ENCODE measurements at regions not wholly inside any gene's neighbourhood (a gene's known extent, or its start where the extent isn't known, plus 50 kb on each side); places are given as distances from the start of the nearest gene placed in this dataset.

DNA sequence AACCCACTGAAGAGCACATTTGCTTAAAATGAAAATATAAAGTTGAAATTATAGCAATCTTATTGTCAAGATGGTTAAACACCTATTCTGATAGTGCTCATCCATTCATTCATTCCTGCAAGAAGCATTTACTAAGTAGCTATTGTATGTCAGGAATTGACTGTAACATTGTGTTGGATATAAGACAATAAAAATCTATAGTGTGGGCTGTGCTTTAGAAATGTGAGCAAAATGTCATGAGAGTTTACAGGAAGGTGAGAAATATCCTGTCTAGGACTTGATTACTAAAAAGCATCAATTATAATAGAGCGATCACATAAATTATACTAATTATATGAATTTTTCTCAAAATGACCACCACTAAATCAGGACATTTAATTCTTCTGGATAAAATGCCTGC lies 123.0 kb downstream of the HAO1 start:
- DNase-seq, result no peak

DNA sequence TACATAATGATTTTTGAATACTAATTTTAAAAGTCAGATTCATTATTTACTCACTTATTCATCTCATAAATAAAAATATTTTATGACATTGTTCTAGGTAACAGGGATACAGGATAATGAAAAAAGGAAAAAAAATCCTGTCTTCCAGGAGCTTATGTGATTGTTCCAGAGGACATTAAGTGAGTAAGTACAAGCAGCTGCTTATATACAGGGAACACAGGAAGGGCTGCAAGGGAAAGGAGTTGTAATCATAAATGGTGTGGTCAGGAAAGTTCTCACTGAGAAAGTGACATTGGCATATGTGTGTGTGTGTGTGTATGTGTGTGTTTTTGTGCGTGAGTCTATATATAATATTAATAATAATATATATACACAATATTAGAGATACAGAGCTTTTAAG lies 121.8 kb downstream of the HAO1 start:
- DNase-seq, result no peak

DNA sequence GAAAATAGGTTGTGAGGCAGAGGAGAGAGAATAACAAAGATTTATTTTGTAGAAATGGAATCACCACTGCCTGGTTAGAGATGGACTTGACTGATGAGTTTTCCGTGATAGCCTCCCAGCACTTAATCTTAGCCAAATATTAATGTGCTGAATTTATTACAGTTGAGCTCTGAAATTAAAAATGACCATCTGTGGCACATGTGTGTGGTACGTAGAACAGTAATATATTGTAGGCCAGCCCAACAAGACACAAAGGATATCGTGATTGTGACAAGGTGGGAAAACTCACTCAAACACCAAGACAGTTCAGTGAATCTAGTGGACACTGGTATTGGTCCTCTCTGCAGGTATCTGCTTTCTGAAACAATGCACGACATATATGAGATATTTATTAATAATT lies 119.4 kb downstream of the HAO1 start:
- DNase-seq, result no peak

DNA sequence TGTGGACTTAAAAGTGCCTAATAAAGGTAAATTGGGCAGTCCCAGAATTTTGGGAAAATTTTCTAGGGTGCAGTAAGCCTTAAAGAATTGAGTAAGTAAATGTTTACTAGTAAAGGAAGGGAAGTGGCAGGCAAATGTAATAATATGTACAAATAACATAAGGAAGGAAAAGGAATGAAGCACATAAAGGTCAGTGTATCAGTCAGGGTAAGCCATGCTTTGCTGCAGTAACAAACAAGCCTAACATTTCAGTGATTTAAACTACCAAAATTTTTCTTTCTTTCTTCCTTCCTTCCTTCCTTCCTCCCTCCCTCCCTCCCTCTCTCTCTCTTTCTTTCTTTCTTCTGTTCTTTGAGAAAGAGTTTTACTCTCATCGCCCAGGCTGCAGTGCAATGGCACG lies 117.5 kb downstream of the HAO1 start:
- DNase-seq, result no peak

DNA sequence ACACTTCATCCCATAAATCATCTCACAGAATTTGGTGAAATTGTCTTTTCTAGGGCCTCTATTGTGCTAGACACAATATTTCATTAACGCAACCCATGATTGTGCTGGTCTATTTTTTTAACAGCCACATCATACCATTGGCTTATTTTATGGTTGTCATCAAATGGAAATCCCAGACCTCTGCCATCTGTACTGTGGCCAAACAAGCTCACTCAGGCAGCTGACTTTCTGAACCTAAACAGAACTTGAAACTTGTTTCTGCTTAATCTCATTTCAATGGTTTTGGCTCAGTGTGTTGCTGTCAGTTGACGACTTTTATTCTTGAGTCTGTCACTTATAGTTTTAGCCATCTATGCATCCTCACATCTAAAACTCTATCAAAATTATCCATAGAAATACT lies 111.8 kb downstream of the HAO1 start:
- DNase-seq, result no peak

DNA sequence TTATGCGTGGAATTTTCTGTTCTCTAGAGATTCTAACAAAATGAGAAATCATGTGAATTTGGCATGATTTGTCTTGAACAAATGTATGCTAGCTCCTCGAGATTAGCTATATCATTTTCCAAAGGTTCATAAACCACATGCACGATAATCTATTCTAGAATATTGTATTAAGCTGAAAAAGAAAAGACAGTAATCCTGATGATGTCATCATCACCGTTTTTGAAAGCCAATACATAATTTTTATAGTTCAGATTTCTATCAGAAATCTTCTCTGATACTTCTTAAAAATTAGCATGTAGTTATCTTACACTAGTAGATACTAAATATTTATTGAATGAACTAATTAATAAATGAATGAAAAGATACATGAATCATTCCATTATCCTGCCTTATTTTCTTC lies 111.2 kb downstream of the HAO1 start:
- DNase-seq, result no peak

DNA sequence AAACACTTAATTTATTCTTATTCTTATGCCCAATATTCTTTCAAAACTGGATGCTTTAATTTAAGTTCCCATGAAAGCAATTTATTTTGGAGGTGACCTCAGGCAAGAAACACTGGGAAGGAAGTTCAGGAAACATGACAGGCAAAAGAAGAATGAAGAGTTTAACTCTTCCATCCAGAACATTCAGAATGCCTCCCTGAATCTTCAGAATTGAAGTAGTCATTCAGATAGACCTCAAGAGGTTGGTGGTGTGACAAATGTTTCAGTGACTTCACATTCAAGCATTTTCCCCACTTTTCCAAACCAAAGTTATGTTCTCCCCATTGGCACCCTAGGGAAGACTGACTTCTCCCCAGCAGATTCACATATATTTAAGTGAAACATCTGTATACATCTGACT lies 110.5 kb downstream of the HAO1 start:
- no peak for DNase-seq
